SH-SY5Y (cell line): ENCODE measurements at regions not wholly inside any gene's neighbourhood (a gene's known extent, or its start where the extent isn't known, plus 50 kb on each side); places are given as distances from the start of the nearest gene placed in this dataset.

Source experiments
- GATA2 ChIP-seq: IDR thresholded peaks from 2 replicates; pipeline ENCODE4 v1.6.1; 2011; ENCODE audit warnings: mild to moderate bottlenecking, low read depth, low read length
- GATA3 ChIP-seq: IDR thresholded peaks from 2 replicates; pipeline ENCODE4 v1.6.1; 2011; ENCODE audit warnings: low read depth, mild to moderate bottlenecking, low read length, moderate library complexity

DNA sequence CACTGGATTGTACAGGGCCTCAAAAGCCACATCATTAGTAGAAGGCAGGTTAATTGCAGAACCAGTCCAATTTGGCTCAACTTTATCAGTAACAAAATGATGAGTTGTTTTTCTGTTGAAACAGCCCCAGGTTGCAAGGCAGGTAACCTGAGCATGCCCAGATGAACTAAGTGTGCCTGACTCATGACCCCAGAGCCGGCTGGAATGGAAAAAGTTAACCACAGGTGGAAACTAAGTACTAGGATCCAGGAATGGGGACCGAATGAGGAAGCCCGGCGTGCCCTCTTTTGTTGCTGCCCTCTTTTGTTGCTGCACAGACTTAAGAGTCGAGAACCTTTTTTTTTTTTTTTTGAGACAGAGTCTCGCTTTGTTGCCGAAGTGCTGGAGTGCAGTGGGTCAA, 79.5 kb upstream of the YWHAQ start:
- no peak for TF ChIP-seq GATA3
- TF ChIP-seq GATA2 = no peak
